H1 (cell line): ENCODE measurements at regions not wholly inside any gene's neighbourhood (a gene's known extent, or its start where the extent isn't known, plus 50 kb on each side); places are given as distances from the start of the nearest gene placed in this dataset.

ENCODE experiments used
- CTCF ChIA-PET: fragments of 300-600 bp; sonication (Branson Sonifier 250); formaldehyde crosslinking; loops from one replicate; lab custom pipeline; 2021; ENCODE audit not compliant: partially characterized antibody; lab: Charles Lee
- POLR2A ChIA-PET: fragments of 300-600 bp; sonication (Branson Sonifier 250); formaldehyde crosslinking; loops from one replicate; lab custom pipeline; 2021; ENCODE audit warnings: inconsistent platforms; ENCODE audit not compliant: partially characterized antibody; lab: Charles Lee
- DNase-seq, 2 experiments: peaks; one replicate each; pipeline versions ENCODE4 v3.0.0 to v3.0.0-alpha.2; 2010 to 2022; ENCODE audit warnings: low spot score in 2 of 2, low read depth in 1 of 2, mixed read lengths in 1 of 2
- FAIRE-seq: peaks from 2 replicates; lab custom pipeline; 2011; peaks lifted over from hg19 to GRCh38; lab: Jason Lieb, UNC
- H2AFZ ChIP-seq: 2 replicates; pipeline ENCODE4 v1.8.1; 2012; ENCODE audit warnings: low read length, inconsistent platforms
- H2AK5ac ChIP-seq: 2 replicates; pipeline ENCODE4 v1.6.1; 2013; ENCODE audit warnings: low read depth, low read length
- H2BK120ac ChIP-seq: replicated peaks from 2 replicates; pipeline ENCODE3; 2013; ENCODE audit warnings: low read depth, low read length, inconsistent platforms
- H2BK12ac ChIP-seq: 2 replicates; pipeline ENCODE4 v1.6.1; 2013; ENCODE audit warnings: low read depth, low read length
- H2BK15ac ChIP-seq: 2 replicates; pipeline ENCODE4 v1.6.1; 2013; ENCODE audit warnings: low read length
- H2BK20ac ChIP-seq: 2 replicates; pipeline ENCODE4 v1.6.1; 2013; ENCODE audit warnings: low read length
- H2BK5ac ChIP-seq: 2 replicates; pipeline ENCODE4 v1.6.1; 2013; ENCODE audit warnings: low read depth, low read length
- H3K14ac ChIP-seq: 2 replicates; pipeline ENCODE4 v1.6.1; 2013; ENCODE audit warnings: inconsistent platforms; ENCODE audit not compliant: insufficient read length
- H3K18ac ChIP-seq: 2 replicates; pipeline ENCODE4 v1.6.1; 2013; ENCODE audit warnings: low read length; ENCODE audit errors: extremely low read depth
- H3K23ac ChIP-seq: 2 replicates; pipeline ENCODE4 v1.6.1; 2013; ENCODE audit warnings: inconsistent platforms; ENCODE audit not compliant: insufficient read length
- H3K23me2 ChIP-seq: 2 replicates; pipeline ENCODE4 v1.6.1; 2013; ENCODE audit warnings: low read depth, low read length
- H3K27ac ChIP-seq: 2 replicates; pipeline ENCODE4 v1.6.1; 2011; ENCODE audit warnings: low read depth, low read length, inconsistent platforms
- H3K27me3 ChIP-seq, 4 experiments: replicated peaks in 1 of 4; 1 replicate in 1 of 4; 2 replicates in 3 of 4; pipeline versions ENCODE4 v1.6.1 to v1.8.1; 2011 to 2013; ENCODE audit warnings: low read length in 3 of 4, mild to moderate bottlenecking in 3 of 4, inconsistent platforms in 2 of 4, mixed read lengths in 2 of 4, moderate library complexity in 1 of 4; ENCODE audit not compliant: control insufficient read depth in 3 of 4, insufficient read depth in 3 of 4; ENCODE audit errors: extremely low read depth in 1 of 4
- H3K36me3 ChIP-seq, 4 experiments: 2 replicates each; pipeline versions ENCODE4 v1.6.1 to v1.8.1; 2011 to 2013; ENCODE audit warnings: mild to moderate bottlenecking in 4 of 4, low read length in 3 of 4, moderate library complexity in 2 of 4, control low read depth in 1 of 4, inconsistent platforms in 1 of 4; ENCODE audit not compliant: insufficient read depth in 4 of 4, control insufficient read depth in 2 of 4
- H3K4ac ChIP-seq: replicated peaks from 2 replicates; pipeline ENCODE3; 2013; ENCODE audit warnings: low read length, low read depth, mixed read lengths, inconsistent platforms; ENCODE audit not compliant: insufficient read length
- H3K4me1 ChIP-seq, 4 experiments: replicated peaks in 1 of 4; 1 replicate in 1 of 4; 2 replicates in 3 of 4; pipeline versions ENCODE4 v1.6.1 to v1.8.1; 2011 to 2013; ENCODE audit warnings: low read length in 3 of 4, inconsistent platforms in 2 of 4, mixed read lengths in 1 of 4; ENCODE audit not compliant: insufficient read depth in 4 of 4, control insufficient read depth in 3 of 4
- H3K4me2 ChIP-seq, 2 experiments: 2 replicates each; pipeline versions ENCODE4 v1.6.1 to v1.8.1; 2011 to 2013; ENCODE audit warnings: low read depth in 2 of 2, low read length in 2 of 2, control low read depth in 1 of 2, inconsistent platforms in 1 of 2, mild to moderate bottlenecking in 1 of 2; ENCODE audit not compliant: insufficient read depth in 1 of 2
- H3K4me3 ChIP-seq, 4 experiments: fragments of 200-600, 300-600 bp in 1 of 4; sonication (generic), shearing (Covaris generic), sonication (Bioruptor Twin) in 1 of 4; 2 replicates each; pipeline versions ENCODE4 v1.5.1 to v1.8.1; 2011 to 2016; ENCODE audit warnings: low read length in 4 of 4, low read depth in 3 of 4, control low read depth in 2 of 4, inconsistent platforms in 2 of 4, mild to moderate bottlenecking in 2 of 4, mixed read lengths in 1 of 4, moderate library complexity in 1 of 4; ENCODE audit not compliant: insufficient read depth in 2 of 4; ENCODE audit errors: extremely low read depth in 1 of 4
- H3K56ac ChIP-seq: replicated peaks from 2 replicates; pipeline ENCODE3; 2013; ENCODE audit warnings: low read depth, mild to moderate bottlenecking, mixed read lengths, low read length, inconsistent platforms; ENCODE audit not compliant: insufficient read length
- H3K79me1 ChIP-seq: 2 replicates; pipeline ENCODE4 v1.6.1; 2013; ENCODE audit warnings: low read depth, low read length, control low read depth
- H3K79me2 ChIP-seq, 2 experiments: 2 replicates each; pipeline versions ENCODE4 v1.6.1 to v1.8.1; 2012 to 2013; ENCODE audit warnings: low read length in 2 of 2, mild to moderate bottlenecking in 2 of 2, inconsistent platforms in 1 of 2; ENCODE audit not compliant: insufficient read depth in 2 of 2, control insufficient read depth in 1 of 2
- H3K9ac ChIP-seq, 4 experiments: replicated peaks in 1 of 4; 1 replicate in 1 of 4; 2 replicates in 3 of 4; pipeline versions ENCODE4 v1.6.1 to v1.8.1; 2011 to 2013; ENCODE audit warnings: low read depth in 3 of 4, low read length in 3 of 4, control low read depth in 2 of 4, mild to moderate bottlenecking in 2 of 4, moderate library complexity in 2 of 4, inconsistent platforms in 1 of 4; ENCODE audit errors: extremely low read depth in 1 of 4
- H3K9me3 ChIP-seq, 2 experiments: 2 replicates each; pipeline versions ENCODE4 v1.6.1 to v1.8.1; 2012 to 2013; ENCODE audit warnings: mild to moderate bottlenecking in 2 of 2, moderate library complexity in 2 of 2, control low read depth in 1 of 2, inconsistent platforms in 1 of 2, low read depth in 1 of 2, low read length in 1 of 2, mixed read lengths in 1 of 2; ENCODE audit not compliant: insufficient read depth in 2 of 2
- H4K20me1 ChIP-seq, 2 experiments: replicated peaks in 1 of 2; 2 replicates each; pipeline versions ENCODE3 to v1.8.1; 2011 to 2013; ENCODE audit warnings: inconsistent platforms in 2 of 2, low read length in 2 of 2, mild to moderate bottlenecking in 1 of 2; ENCODE audit not compliant: insufficient read depth in 2 of 2, control insufficient read depth in 1 of 2
- H4K5ac ChIP-seq: 2 replicates; pipeline ENCODE4 v1.6.1; 2013; ENCODE audit warnings: low read length, low read depth, mixed read lengths, inconsistent platforms; ENCODE audit not compliant: insufficient read length
- H4K8ac ChIP-seq: 2 replicates; pipeline ENCODE4 v1.8.0; 2013; ENCODE audit warnings: mild to moderate bottlenecking, moderate library complexity, low read length, inconsistent platforms; ENCODE audit not compliant: insufficient read depth; ENCODE audit errors: extremely low read depth
- H4K91ac ChIP-seq: replicated peaks from 2 replicates; pipeline ENCODE3; 2013; ENCODE audit warnings: low read length, mixed read lengths, inconsistent platforms; ENCODE audit not compliant: insufficient read length
- CBX8 ChIP-seq: fragments of 300-800, 300-1000 bp; sonication (generic); IDR thresholded peaks from 2 replicates; pipeline ENCODE4 v1.7.1; 2016; ENCODE audit warnings: low read depth, low read length, borderline replicate concordance
- EGR1 ChIP-seq: IDR thresholded peaks from 2 replicates; pipeline ENCODE4 v1.6.1; 2011; ENCODE audit warnings: low read depth, low read length, borderline replicate concordance
- SP1 ChIP-seq: IDR thresholded peaks from 2 replicates; pipeline ENCODE4 v1.6.1; 2011; ENCODE audit warnings: low read depth, low read length
- SP2 ChIP-seq: IDR thresholded peaks from 2 replicates; pipeline ENCODE4 v1.6.1; 2012; ENCODE audit warnings: mild to moderate bottlenecking, low read length, inconsistent platforms
- SRF ChIP-seq: IDR thresholded peaks from 2 replicates; pipeline ENCODE4 v1.6.1; 2011; ENCODE audit warnings: mild to moderate bottlenecking, low read depth, low read length, moderate library complexity
- SUZ12 ChIP-seq: fragments of 200-600 bp; sonication (generic); IDR thresholded peaks from 2 replicates; pipeline ENCODE4 v1.6.1; 2012; ENCODE audit warnings: mild to moderate bottlenecking, inconsistent platforms, low read length, moderate library complexity, mixed read lengths
- TBP ChIP-seq: IDR thresholded peaks from 2 replicates; pipeline ENCODE4 v1.6.1; 2011; ENCODE audit warnings: low read depth, low read length, improper control_type of control experiment
- YY1 ChIP-seq: IDR thresholded peaks from 2 replicates; pipeline ENCODE4 v1.6.1; 2011; ENCODE audit warnings: low read depth, mild to moderate bottlenecking, low read length
- ZNF274 ChIP-seq: IDR thresholded peaks from 2 replicates; pipeline ENCODE4 v1.7.0; 2012; ENCODE audit warnings: low read length, borderline replicate concordance; ENCODE audit errors: extremely low read depth
- WGBS, 2 experiments: shearing (Covaris generic) in 1 of 2; methylation state at CpG; one replicate each; pipeline versions ENCODE4 v1.1.6 to v1.1.7; 2013 to 2015; ENCODE audit warnings: low lambda C conversion rate in 2 of 2, mixed read lengths in 2 of 2, inconsistent platforms in 1 of 2, low coverage in 1 of 2, missing lambda C conversion rate in 1 of 2; ENCODE audit not compliant: insufficient replicate concordance in 2 of 2, insufficient coverage in 1 of 2, insufficient read length in 1 of 2; ENCODE audit errors: extremely low coverage in 1 of 2, missing lambda C conversion rate in 1 of 2; 5-methylcytosine and 5-hydroxymethylcytosine counted together
- TF ChIP-seq, protein P1 (sequence below), 3 experiments: IDR thresholded peaks; 1 replicate in 2 of 3; 2 replicates in 1 of 3; pipeline versions ENCODE4 v1.5.1 to v1.6.1; 2011; ENCODE audit warnings: low read length in 3 of 3, mild to moderate bottlenecking in 3 of 3, inconsistent platforms in 2 of 3, low read depth in 1 of 3, moderate library complexity in 1 of 3; ENCODE audit not compliant: insufficient read depth in 1 of 3; ENCODE audit errors: control extremely low read depth in 1 of 3
- TF ChIP-seq, protein P2 (sequence below): IDR thresholded peaks from 2 replicates; pipeline ENCODE4 v1.6.1; 2012; ENCODE audit warnings: inconsistent platforms

DNA sequence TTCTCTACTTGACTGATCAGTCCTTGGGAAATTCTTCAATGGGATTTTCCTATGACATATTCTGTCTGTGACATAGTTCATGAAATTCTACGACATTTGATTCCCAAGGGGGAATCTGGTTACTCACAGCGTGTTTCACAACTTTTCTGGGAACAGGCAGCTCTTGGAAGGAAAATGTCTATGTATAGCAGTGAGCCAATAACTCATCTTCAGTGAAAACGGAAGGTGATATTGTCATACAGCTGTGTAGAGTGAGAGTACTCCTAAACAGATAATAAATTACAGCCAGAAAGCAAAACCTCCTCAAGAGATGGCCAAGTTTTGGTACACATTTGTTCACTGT is 91.4 kb downstream of the C9orf152 start:
- FAIRE-seq: no peak
- Histone ChIP-seq H3K4me2 (no peak overlapping the region), H3K56ac (no peak overlapping the region), H4K20me1 (peaks cover 0 to 2% of the 10 kb centered on the region in 2 experiments), H3K23me2 (no peaks in the 10 kb centered on the region), H3K18ac (no peak overlapping the region), H2AFZ (no peak overlapping the region), H3K27ac (no peak overlapping the region)
- WGBS, 2 experiments: 91% methylated on average over 3 of the region's 3 CpGs; no CpG with 5 or more reads in 1 of the 2 experiments
- TF ChIP-seq, protein P1, sequence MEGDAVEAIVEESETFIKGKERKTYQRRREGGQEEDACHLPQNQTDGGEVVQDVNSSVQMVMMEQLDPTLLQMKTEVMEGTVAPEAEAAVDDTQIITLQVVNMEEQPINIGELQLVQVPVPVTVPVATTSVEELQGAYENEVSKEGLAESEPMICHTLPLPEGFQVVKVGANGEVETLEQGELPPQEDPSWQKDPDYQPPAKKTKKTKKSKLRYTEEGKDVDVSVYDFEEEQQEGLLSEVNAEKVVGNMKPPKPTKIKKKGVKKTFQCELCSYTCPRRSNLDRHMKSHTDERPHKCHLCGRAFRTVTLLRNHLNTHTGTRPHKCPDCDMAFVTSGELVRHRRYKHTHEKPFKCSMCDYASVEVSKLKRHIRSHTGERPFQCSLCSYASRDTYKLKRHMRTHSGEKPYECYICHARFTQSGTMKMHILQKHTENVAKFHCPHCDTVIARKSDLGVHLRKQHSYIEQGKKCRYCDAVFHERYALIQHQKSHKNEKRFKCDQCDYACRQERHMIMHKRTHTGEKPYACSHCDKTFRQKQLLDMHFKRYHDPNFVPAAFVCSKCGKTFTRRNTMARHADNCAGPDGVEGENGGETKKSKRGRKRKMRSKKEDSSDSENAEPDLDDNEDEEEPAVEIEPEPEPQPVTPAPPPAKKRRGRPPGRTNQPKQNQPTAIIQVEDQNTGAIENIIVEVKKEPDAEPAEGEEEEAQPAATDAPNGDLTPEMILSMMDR (IDR thresholded peaks at IDR 0.05; ENCODE audit: control extremely low read depth in 1 of 3, insufficient read depth in 1 of 3, low read depth in 1 of 3, low read length in 3 of 3): no peak
- no peak for TF ChIP-seq TBP
- no peak for TF ChIP-seq EGR1
- TF ChIP-seq SP2: no peak
- TF ChIP-seq YY1: no peak
- no peak for TF ChIP-seq SRF
- TF ChIP-seq SP1: no peak
- TF ChIP-seq, protein P2, sequence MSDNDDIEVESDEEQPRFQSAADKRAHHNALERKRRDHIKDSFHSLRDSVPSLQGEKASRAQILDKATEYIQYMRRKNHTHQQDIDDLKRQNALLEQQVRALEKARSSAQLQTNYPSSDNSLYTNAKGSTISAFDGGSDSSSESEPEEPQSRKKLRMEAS: no peak
- TF ChIP-seq ZNF274: no peak
- TF ChIP-seq CBX8: no peak
- no peak for TF ChIP-seq SUZ12
- TF ChIP-seq, all 59 proteins: peak for 0
- no peaks in the 10 kb centered on the region; the same call in 1 of the 2 replicates for H3K79me1 ChIP-seq
- H2BK5ac ChIP-seq: no peak overlapping the region
- H2AK5ac ChIP-seq: no peak overlapping the region
- no peak for DNase-seq
- no peak overlapping the region for H4K8ac ChIP-seq
- H3K9ac ChIP-seq: no peak overlapping the region
- H4K5ac ChIP-seq: no peak overlapping the region
- no peak overlapping the region for H2BK20ac ChIP-seq
- H3K79me2 ChIP-seq: peaks cover 0 to 36% of the 10 kb centered on the region in 2 experiments; a peak in 2 of 4 replicates
- no peak overlapping the region for H2BK12ac ChIP-seq
- no peaks in the 10 kb centered on the region for H3K36me3 ChIP-seq
- H2BK120ac ChIP-seq: no peak overlapping the region
- H3K9me3 ChIP-seq: no peaks in the 10 kb centered on the region
- CTCF ChIA-PET: interaction anchor here (0.7 to 2.2 kb wide), 3 partner anchors 23 to 214 kb away, joined by 3 to 10 read pairs (median 3); no protein-coding TSS in a partner anchor
- no peak overlapping the region for H3K23ac ChIP-seq
- peaks cover 9 to 27% (median 19%) of the 10 kb centered on the region in 4 experiments for H3K4me1 ChIP-seq
- H3K4me3 ChIP-seq: no peak overlapping the region
- no peak overlapping the region for H4K91ac ChIP-seq
- no peak overlapping the region for H2BK15ac ChIP-seq
- no peak overlapping the region for H3K4ac ChIP-seq
- POLR2A ChIA-PET: interaction anchor here (1.0 kb wide), 1 partner anchor 9 kb away, joined by 3 read pairs; no protein-coding TSS in a partner anchor
- no peaks in the 10 kb centered on the region for H3K27me3 ChIP-seq
- no peak overlapping the region for H3K14ac ChIP-seq
